Activated CD4-positive, alpha-beta T cell treated with anti-CD3 and anti-CD28 coated beads, Interleukin-2, Interleukin-6, amounts not matched to agents 100 ng/mL and 50 ng/mL, durations not matched to agents 16 hours and 8 hours (primary cell): ENCODE measurements at regions not wholly inside any gene's neighbourhood (a gene's known extent, or its start where the extent isn't known, plus 50 kb on each side); places are given as distances from the start of the nearest gene placed in this dataset.

Experiments
- DNase-seq: peaks from one replicate; pipeline ENCODE4 v3.0.0-alpha.2; 2020

DNA sequence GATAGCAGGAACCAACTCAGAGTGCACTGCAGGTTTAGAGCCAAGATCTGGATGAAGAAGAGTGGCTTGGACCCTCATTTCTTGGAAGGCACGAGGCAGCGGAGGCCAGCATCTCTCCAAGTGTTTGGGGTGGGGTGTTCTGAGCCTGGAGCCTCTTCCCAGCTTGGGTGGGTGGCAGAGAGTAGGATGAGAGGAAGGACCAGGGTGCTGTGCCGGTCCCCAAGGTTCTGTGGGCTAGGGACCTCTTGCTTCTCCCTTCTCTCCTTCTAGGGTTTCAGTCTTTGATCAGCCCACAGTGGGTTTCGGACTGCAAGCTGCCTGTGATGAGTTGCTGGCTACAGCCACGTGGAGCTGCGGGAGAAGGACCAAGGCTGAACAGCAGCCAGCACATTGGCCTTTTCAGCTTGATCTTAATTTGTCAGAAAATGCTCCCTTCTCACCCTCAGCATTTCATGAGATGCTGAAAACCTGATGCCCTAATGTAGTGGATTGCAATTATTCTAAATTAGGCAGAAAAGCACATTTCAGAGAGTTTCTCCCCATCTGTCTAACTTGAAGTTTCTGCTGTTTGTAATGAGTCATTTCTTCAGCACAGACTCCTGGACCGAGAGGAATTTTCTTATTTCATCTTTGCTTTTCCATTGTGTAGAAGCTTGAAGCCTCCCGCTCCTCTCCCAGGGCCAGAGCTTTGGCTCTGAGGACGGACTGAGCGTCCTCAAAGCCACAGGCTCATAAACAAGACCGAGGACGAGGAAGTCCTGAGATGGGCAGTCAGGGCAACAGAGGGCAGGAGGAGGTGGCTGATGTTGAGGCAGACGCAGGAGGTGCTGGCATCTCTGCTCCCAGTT is 99.1 kb upstream of the HDAC4 start:
- no peak for DNase-seq

DNA sequence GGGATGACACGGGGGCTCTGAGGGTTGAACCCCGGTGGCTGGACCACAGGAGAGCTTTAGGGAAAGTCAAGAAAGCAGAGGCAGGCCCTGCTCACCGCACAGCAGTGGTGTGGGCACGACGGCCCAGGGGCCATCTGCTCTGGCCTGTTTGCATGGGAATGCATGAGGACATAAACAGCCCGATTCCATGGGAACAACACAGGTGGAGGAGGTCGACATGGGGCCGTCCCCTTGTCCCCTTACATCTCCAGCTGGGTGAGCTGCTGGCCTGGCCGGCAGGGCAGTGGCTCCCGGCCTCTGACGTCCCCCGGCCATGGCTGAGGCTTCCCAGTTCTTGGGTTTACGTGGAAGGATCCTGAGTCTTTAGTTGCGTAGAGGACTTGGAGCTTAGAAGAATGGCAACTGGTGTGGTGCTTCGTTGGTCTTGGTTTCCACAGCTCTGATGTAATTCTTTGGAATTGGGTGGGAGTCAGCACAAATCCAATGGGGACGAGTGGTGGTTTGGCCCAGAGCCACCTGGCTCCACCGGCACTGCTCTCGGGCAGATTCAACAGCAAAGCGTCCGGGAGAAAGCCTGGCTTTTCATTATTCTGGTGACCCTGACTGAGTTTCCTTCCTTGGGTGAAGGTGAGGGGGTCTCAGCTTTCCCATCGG is 98.3 kb upstream of the HDAC4 start:
- DNase-seq, result no peak

- DNase-seq, result no peak
Measured at GRCh38 chr2:239498576-239498975, 97.8 kb upstream of the HDAC4 start.

DNA sequence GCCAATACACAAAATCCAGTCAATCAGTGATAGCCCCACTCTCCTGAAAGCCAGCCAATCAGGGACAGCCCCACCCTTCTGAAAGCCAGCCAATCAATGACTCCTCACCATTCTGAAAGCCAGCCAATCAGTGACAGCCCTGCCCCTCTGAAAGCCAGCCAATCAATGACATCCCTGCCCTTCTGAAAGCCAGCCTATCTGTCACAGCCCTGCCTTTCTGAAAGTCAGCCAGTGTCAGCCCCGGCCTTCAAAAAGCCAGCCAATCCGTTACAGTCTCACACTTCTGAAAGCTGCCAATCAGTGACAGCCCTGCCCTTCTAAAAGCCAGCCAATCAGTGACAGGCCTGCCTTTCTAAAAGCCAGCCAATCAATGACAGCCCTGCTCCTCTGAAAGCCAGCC is 95.9 kb upstream of the HDAC4 start:
- DNase-seq, result peak; percentile 1

GRCh38 chr2:239495791-239496233 is 95.0 kb upstream of the HDAC4 start:
- DNase-seq, result no peak

DNA sequence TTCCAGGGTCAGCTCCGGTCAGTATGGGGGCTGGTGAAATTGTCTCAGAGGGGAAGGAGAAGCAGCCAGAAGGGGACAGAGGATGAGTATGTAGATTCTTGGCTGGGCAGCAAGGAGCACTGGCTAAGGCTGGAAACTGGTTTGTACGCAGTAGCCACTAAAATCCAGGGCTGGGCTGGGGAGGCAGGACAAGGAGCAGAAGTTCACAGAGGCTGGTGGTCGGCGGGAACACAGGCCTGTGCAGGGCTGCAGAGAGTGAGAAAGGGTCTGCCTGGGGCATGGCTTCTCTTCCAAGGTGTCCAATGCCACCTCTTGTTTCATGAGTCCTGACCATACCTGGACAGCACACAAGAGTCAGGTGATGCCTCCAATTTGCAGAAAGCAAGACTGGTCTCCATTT is 94.4 kb upstream of the HDAC4 start:
- DNase-seq, result no peak

DNA sequence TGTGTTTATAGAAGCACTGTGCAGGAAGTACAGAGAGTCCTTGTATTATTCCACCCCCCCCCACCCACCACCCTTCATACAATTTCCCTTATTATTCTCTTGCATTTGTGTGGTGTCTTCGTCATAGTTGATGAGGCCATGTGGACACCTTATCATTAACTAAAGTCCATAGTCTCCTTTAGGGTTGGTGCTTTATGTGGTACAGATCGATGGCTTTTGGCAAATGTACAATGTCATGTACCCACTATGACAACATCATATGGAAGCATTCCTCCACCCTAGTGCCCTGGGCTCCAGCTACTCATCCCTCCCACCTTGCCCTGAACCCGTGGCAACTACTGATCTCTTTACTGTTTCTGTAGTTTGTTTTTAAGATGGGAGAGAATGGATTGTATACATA is 93.8 kb upstream of the HDAC4 start:
- no peak for DNase-seq

DNA sequence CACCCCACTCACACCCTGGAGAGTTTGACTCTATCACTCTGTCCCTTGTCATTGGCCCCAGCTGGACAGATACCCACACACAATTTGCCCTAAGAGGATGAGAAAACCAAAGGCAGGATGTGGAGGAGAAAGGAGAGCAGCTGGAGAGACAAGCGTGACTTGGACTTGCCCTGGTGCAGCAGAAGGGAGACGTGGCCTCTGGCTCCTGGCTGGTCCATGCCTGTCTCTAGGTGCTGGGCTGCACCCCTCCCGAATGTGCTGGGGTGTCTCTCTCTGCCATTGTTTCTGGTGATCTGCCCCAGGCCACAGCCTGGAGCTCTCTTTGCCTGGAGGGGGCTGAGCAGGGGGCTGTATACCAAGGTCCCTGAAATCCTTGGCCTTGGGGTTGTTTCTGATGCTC is 88.7 kb upstream of the HDAC4 start:
- no peak for DNase-seq

GRCh38 chr2:239488125-239488524 is 87.3 kb upstream of the HDAC4 start:
- no peak for DNase-seq

DNA sequence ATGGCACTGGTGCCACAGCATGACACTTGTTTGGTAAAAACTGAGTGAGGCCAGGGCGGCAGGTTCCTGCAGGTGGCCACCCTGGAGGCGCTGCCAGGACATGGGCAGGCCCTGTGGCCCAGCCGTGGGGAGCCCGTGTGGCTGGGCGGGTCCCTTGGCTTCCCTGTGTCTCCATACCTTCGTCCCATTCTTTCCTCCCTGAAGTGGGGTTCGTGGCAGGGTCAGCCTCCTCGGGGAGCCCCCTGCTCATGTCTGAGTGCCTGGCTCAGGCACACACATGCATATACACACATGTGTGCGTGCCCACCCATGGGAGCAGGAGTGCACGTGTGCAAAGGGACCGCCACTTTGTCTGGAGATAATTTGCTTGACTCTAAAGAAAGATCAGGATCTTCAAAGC is 86.5 kb upstream of the HDAC4 start:
- DNase-seq, result no peak

- DNase-seq, result no peak
Measured at GRCh38 chr2:239485622-239486021, 84.8 kb upstream of the HDAC4 start.

- no peak for DNase-seq
Measured at GRCh38 chr2:239484571-239485355, 83.9 kb upstream of the HDAC4 start.

GRCh38 chr2:239482778-239483712 is 82.2 kb upstream of the HDAC4 start:
- no peak for DNase-seq

DNA sequence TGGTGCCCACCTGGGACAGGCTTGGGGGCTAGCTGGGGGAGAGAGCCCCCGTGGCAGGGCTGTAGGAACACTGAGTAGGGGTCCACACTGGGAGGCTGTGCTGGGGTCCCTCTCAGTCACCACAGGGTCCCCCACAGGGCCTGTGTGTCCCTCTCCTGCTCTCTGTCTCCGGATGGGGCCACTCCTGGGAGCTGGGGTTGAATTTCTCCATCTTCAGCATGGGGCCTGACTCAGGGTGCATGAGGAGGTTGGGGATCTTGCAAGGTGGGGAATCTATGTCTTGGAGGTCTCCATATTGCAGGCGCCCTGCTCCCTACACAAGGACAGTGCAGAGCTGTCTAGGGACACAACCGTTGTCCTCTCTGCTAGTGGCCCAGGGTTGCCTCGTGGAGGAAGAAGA is 78.7 kb upstream of the HDAC4 start:
- no peak for DNase-seq

GRCh38 chr2:239477591-239477990 is 76.8 kb upstream of the HDAC4 start:
- no peak for DNase-seq

DNA sequence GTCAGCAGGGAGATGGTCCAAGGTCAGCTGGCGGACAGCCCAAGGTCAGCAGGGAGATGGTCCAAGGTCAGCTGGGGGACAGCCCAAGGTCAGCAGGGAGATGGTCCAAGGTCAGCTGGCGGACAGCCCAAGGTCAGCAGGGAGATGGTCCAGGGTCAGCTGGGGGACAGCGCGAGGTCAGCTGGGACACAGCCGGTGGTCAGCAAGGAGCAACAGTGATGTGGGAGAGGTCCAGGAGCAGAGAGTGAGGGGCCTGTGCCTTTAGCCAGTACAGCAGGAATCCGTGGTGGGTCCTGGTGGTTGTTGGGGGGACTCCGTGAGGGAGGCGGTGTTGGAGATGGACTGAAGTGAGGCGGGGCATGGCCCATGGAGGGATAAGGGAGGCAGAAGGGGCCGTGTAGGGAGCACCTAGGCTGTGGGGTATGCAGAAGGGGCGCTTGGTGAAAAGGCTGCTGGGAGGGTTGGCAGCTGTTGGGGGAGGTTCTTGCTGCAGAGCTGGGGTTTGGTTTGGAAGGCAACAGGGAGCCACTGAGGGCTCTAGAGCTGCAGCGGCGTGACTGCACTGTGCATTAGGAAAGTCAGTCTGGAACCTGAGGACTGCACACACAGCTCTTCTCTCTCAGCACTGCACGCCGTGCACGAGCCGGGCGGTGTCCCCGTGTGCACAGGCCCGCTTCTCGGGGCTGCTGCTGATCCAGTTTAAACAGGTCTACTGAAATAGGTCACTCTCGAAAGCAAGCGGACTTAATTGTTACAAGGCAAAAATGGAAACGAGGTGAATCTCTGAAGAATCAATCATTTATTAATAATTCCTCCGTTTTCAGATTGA is 76.2 kb upstream of the HDAC4 start:
- no peak for DNase-seq

GRCh38 chr2:239476029-239476756 is 75.4 kb upstream of the HDAC4 start:
- no peak for DNase-seq

DNA sequence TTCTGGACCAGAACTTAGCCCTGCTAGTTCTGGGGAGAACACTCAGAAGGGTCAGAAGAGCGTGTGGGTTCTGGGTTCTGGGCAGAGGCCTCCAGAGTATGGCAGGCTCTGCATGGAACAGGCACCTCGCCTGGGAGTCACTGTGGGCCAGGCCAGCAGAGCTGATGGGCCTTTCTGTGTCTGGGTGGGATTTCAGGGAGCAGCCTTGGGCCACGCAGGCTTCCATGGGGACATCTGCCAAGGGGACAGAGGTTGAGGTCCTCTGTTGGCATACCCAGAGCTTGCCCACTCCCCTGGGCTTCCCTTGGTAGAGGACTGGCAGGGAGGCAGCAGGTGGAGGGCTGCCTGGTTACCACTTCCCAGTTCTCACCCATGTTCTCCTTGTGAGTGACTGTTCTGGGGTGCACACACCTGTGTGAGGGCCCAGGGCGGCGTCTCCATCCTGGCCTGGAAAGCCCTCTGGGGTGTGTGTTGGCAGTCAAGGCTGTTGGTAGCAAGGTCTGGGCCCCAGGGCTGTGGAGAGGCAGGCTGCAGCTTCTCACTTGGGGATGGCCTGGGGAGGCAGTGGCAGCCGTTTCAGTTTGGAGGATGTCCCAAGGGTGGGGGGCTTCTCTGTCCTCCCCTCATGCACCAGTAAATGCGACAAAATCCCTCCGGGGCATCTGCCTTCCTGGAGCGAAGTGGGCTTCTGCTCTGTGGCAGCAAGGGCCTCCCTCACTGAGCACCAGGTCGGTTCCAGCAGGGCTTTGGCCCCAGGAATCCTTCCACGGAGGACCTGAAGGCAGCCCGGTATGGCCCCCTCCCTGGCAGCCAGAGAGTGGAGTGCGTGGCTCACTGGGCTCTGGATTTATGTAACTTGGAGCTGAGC is 74.6 kb upstream of the HDAC4 start:
- DNase-seq, result no peak

DNA sequence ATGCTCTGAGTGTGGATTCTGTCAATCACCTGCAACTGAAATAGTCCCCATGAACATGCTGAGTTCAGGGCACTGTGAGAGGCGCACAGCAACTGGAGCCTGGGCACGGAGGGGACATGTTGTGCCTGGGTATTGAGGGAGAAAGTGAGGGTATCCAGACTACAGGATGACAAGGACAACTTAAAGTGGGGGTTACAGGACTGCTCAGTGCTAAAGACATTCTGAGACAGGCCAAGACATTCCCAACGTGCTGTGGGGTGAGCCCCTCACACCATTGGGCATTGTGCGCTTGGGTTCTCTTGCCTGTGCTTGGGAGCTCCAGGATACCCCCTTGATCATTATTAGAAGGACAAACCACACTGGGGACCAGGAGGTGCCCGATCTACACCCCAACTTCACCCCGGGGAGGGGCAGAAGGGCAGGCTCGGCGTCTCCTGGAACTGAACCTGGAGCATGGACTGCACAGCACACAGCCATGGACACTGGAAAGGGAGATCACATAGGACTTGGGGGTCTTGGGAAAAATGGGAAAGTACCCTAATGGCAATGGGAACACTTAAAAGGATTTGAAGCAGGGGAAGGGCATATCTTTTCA is 72.5 kb upstream of the HDAC4 start:
- no peak for DNase-seq
